K562 (cell line): ENCODE measurements at regions not wholly inside any gene's neighbourhood (a gene's known extent, or its start where the extent isn't known, plus 50 kb on each side); places are given as distances from the start of the nearest gene placed in this dataset.

Source experiments
- ATAC-seq: fragments of 200-7000 bp; cut with Tn5 transposase; 3 replicates; pipeline ENCODE4 v1.9.1; 2020; ENCODE audit warnings: moderate library complexity
- BruUV-seq: library from RNA; stranded (reverse); fragments of 400-500 nt; replicated peaks from 2 replicates; lab custom pipeline; 2021; lab: Mats Ljungman, UMichigan
- CTCF ChIA-PET: fragments of 300-600 bp; formaldehyde crosslinking; extraction: SDS; loops from one replicate; lab custom pipeline; 2021; ENCODE audit warnings: low intra/inter-chr PET ratio; lab: Yijun Ruan, JAX
- POLR2A ChIA-PET: fragments of 300-600, 350-650 bp; sonication (Branson Sonifier 250); formaldehyde crosslinking; extraction: SDS; loops from one replicate; lab custom pipeline; 2021; ENCODE audit warnings: antibody characterized with exemption, inconsistent platforms; lab: Yijun Ruan, JAX
- DNase-seq, 4 experiments: peaks; one replicate each; pipeline versions ENCODE4 v3.0.0 to v3.0.0-alpha.2; 2011 to 2018; ENCODE audit warnings: low spot score in 3 of 4, mixed read lengths in 3 of 4; ENCODE audit errors: extremely low read depth in 1 of 4
- FAIRE-seq: peaks from 2 replicates; lab custom pipeline; 2011; peaks lifted over from hg19 to GRCh38; lab: Jason Lieb, UNC
- H2AFZ ChIP-seq: 2 replicates; pipeline ENCODE4 v1.6.0; 2011; ENCODE audit warnings: low read depth, low read length, control low read depth, inconsistent platforms
- H3K27ac ChIP-seq: fragments of 200-600 bp; 3 replicates; pipeline ENCODE4 v1.8.0; 2011; ENCODE audit warnings: low read depth, mild to moderate bottlenecking, control low read depth, inconsistent platforms, low read length, moderate library complexity, mixed read lengths; ENCODE audit errors: extremely low read depth
- H3K27me3 ChIP-seq, 2 experiments: fragments of 300-600 bp in 1 of 2; 2 replicates in 1 of 2; 3 replicates in 1 of 2; pipeline versions ENCODE4 v1.6.0 to v1.8.0; 2011; ENCODE audit warnings: inconsistent platforms in 2 of 2, low read length in 2 of 2, mild to moderate bottlenecking in 1 of 2, mixed read lengths in 1 of 2, moderate library complexity in 1 of 2; ENCODE audit not compliant: control insufficient read depth in 2 of 2, insufficient read depth in 2 of 2
- H3K36me3 ChIP-seq: fragments of 300-600 bp; 3 replicates; pipeline ENCODE4 v1.8.0; 2011; ENCODE audit warnings: mild to moderate bottlenecking, low read length, inconsistent platforms; ENCODE audit not compliant: control insufficient read depth, insufficient read depth
- H3K4me1 ChIP-seq, 2 experiments: fragments of 200-600 bp in 1 of 2; replicated peaks in 1 of 2; 2 replicates in 1 of 2; 3 replicates in 1 of 2; pipeline versions ENCODE4 v1.5.1 to v1.8.0; 2011; ENCODE audit warnings: inconsistent platforms in 2 of 2, low read length in 2 of 2, mild to moderate bottlenecking in 1 of 2, mixed read lengths in 1 of 2, moderate library complexity in 1 of 2; ENCODE audit not compliant: control insufficient read depth in 2 of 2, insufficient read depth in 2 of 2
- H3K4me2 ChIP-seq: 2 replicates; pipeline ENCODE4 v1.6.1; 2011; ENCODE audit warnings: low read length, control low read depth, inconsistent platforms, mixed read lengths; ENCODE audit not compliant: insufficient read depth
- H3K4me3 ChIP-seq: fragments of 200-600 bp; sonication (generic), shearing (Covaris generic); 2 replicates; pipeline ENCODE4 v1.5.1; 2016; ENCODE audit warnings: control low read depth, inconsistent platforms
- H3K79me2 ChIP-seq: fragments of 200-600 bp; 3 replicates; pipeline ENCODE4 v1.8.0; 2011; ENCODE audit warnings: low read length, inconsistent platforms; ENCODE audit not compliant: control insufficient read depth, insufficient read depth
- H3K9ac ChIP-seq, 2 experiments: 2 replicates each; pipeline versions ENCODE4 v1.6.0 to v1.6.1; 2011; ENCODE audit warnings: low read depth in 2 of 2, low read length in 2 of 2, control low read depth in 1 of 2, inconsistent platforms in 1 of 2, mild to moderate bottlenecking in 1 of 2, mixed read lengths in 1 of 2; ENCODE audit not compliant: insufficient read depth in 1 of 2
- H3K9me1 ChIP-seq: one replicate; pipeline ENCODE4 v1.6.0; 2011; ENCODE audit warnings: inconsistent platforms, mild to moderate bottlenecking, low read length, moderate library complexity; ENCODE audit not compliant: control insufficient read depth, insufficient read depth
- H3K9me3 ChIP-seq: replicated peaks from 2 replicates; pipeline ENCODE4 v1.5.1; 2011; ENCODE audit warnings: low read depth, low read length, inconsistent platforms; ENCODE audit not compliant: control insufficient read depth, insufficient read depth
- H4K20me1 ChIP-seq: replicated peaks from 2 replicates; pipeline ENCODE4 v1.6.1; 2011; ENCODE audit warnings: low read length, inconsistent platforms, mixed read lengths; ENCODE audit not compliant: control insufficient read depth, insufficient read depth
- ARID2 ChIP-seq: fragments of 450-650 bp; IDR thresholded peaks from 2 replicates; pipeline ENCODE4 v1.6.1; 2017; ENCODE audit warnings: antibody characterized with exemption, mild to moderate bottlenecking
- ATF7 ChIP-seq: fragments of 450-650 bp; IDR thresholded peaks from 2 replicates; pipeline ENCODE4 v1.7.1; 2014; ENCODE audit warnings: mild to moderate bottlenecking, moderate library complexity
- FOXJ2 ChIP-seq: fragments of 200-800 bp; sonication (Bioruptor generic); IDR thresholded peaks from 2 replicates; pipeline ENCODE4 v1.6.1; 2016; ENCODE audit warnings: missing genetic modification characterization, missing compliant biosample characterization
- ILK ChIP-seq: fragments of 450-650 bp; IDR thresholded peaks from 2 replicates; pipeline ENCODE4 v1.6.1; 2016; ENCODE audit warnings: missing genetic modification characterization, low read depth, mild to moderate bottlenecking, missing compliant biosample characterization, moderate library complexity, borderline replicate concordance
- KLF16 ChIP-seq: IDR thresholded peaks from 2 replicates; pipeline ENCODE4 v1.6.1; 2016; ENCODE audit warnings: antibody characterized with exemption
- NR3C1 ChIP-seq: sonication (generic); formaldehyde crosslinking; IDR thresholded peaks from 2 replicates; pipeline ENCODE4 v1.8.1; 2022; ENCODE audit warnings: missing genetic modification reagents
- RAD21 ChIP-seq, 2 experiments: fragments of 250-450 bp in 1 of 2; fragments of 450-650 bp in 1 of 2; sonication (Bioruptor Pico) in 1 of 2; formaldehyde crosslinking in 1 of 2; IDR thresholded peaks in 1 of 2; conservative IDR thresholded peaks in 1 of 2; 2 replicates each; pipeline versions ENCODE4 v1.4.0 to v1.8.0; 2020 to 2022; ENCODE audit warnings: mild to moderate bottlenecking in 2 of 2, moderate library complexity in 1 of 2
- RBM39 ChIP-seq: fragments of 200-400 bp; formaldehyde crosslinking; optimal IDR thresholded peaks from 2 replicates; pipeline ENCODE3; 2018; ENCODE audit warnings: low read depth, low read length
- TAF15 ChIP-seq: fragments of 200-400 bp; formaldehyde crosslinking; IDR thresholded peaks from 2 replicates; pipeline ENCODE4 v1.6.1; 2017; ENCODE audit warnings: mild to moderate bottlenecking, low read depth, low read length, moderate library complexity
- ZNF384 ChIP-seq: IDR thresholded peaks from 2 replicates; pipeline ENCODE4 v1.6.1; 2012; ENCODE audit warnings: low read depth, low read length, improper control_type of control experiment
- ZNF57 ChIP-seq: fragments of 450-650 bp; formaldehyde crosslinking; IDR thresholded peaks from 2 replicates; pipeline ENCODE4 v1.4.0; 2020; ENCODE audit warnings: mild to moderate bottlenecking, moderate library complexity
- ZNF584 ChIP-seq: fragments of 200-800 bp; sonication (Bioruptor generic); IDR thresholded peaks from 2 replicates; pipeline ENCODE4 v1.6.1; 2016; ENCODE audit warnings: low read depth, mild to moderate bottlenecking, missing genetic modification characterization, missing compliant biosample characterization
- WGBS: fragments of 100-300 bp; shearing (Covaris generic); methylation state at CpG from one replicate; pipeline ENCODE4 v1.1.6; 2016; ENCODE audit warnings: low coverage, mixed read lengths; ENCODE audit not compliant: insufficient coverage; ENCODE audit errors: missing lambda C conversion rate; 5-methylcytosine and 5-hydroxymethylcytosine counted together
- in situ Hi-C: fragments of 300-500 bp; cut with MboI; formaldehyde crosslinking; loops from 4 replicates; pipeline ENCODE4 v1.15.0; 2018; ENCODE audit warnings: inconsistent platforms, mixed read lengths
- intact Hi-C: fragments of 100-400 bp; cut with micrococcal nuclease; formaldehyde crosslinking; loops from 2 replicates; pipeline ENCODE4 v1.14.2; 2022
- TF ChIP-seq, protein P1 (sequence below): fragments of 250-450 bp; sonication (Bioruptor Pico); IDR thresholded peaks from 2 replicates; pipeline ENCODE4 v1.8.0; 2021; ENCODE audit warnings: moderate library complexity, mild to moderate bottlenecking, inconsistent platforms
- TF ChIP-seq, protein P2 (sequence below): fragments of 200-800 bp; sonication (Bioruptor generic); IDR thresholded peaks from 2 replicates; pipeline ENCODE4 v1.6.1; 2017; ENCODE audit warnings: missing genetic modification characterization, missing compliant biosample characterization

DNA sequence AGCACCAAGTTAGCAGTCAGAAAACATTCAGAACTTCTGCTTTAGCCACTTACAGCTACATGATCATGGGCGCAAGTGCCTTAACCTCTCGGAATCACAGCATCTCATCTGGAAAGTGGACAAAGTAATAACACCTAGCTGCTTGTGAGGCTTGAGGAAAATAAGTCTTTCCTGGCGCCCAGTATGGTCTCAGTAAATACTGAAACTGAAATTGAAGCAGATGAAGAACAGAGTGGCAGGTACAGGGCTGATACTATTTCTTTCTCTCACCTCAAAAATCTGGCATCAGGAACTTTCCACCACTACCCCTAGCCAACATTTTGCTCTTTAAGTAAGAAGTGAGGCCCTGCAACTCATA, 129.7 kb upstream of the FUT8 start:
- H3K27ac ChIP-seq: no peak overlapping the region
- in situ Hi-C loops (no loop called here), intact Hi-C loops (loop anchor here (10.0 kb wide), 1 partner anchor 322 kb away; no protein-coding TSS in a partner anchor)
- no peak overlapping the region for H3K4me3 ChIP-seq
- H2AFZ ChIP-seq: no peak overlapping the region
- no peaks in the 10 kb centered on the region for H3K36me3 ChIP-seq
- peaks cover 4 to 15% of the 10 kb centered on the region in 2 experiments for H3K4me1 ChIP-seq
- ChIA-PET POLR2A (interaction anchor here (0.6 kb wide), 1 partner anchor 92 kb away, joined by 3 read pairs; no protein-coding TSS in a partner anchor), CTCF (no interaction called here)
- H3K27me3 ChIP-seq: peaks cover 0 to 5% of the 10 kb centered on the region in 2 experiments; a peak in 1 of 5 replicates
- no peak for DNase-seq
- H3K79me2 ChIP-seq: no peaks in the 10 kb centered on the region
- no peaks in the 10 kb centered on the region for H4K20me1 ChIP-seq
- no peaks in the 10 kb centered on the region for H3K9me3 ChIP-seq
- 38% methylated on average over 3 of the region's 3 CpGs for WGBS
- no peaks in the 10 kb centered on the region for H3K9me1 ChIP-seq
- no peak for ATAC-seq
- no peak for TF ChIP-seq KLF16
- TF ChIP-seq, protein P1, sequence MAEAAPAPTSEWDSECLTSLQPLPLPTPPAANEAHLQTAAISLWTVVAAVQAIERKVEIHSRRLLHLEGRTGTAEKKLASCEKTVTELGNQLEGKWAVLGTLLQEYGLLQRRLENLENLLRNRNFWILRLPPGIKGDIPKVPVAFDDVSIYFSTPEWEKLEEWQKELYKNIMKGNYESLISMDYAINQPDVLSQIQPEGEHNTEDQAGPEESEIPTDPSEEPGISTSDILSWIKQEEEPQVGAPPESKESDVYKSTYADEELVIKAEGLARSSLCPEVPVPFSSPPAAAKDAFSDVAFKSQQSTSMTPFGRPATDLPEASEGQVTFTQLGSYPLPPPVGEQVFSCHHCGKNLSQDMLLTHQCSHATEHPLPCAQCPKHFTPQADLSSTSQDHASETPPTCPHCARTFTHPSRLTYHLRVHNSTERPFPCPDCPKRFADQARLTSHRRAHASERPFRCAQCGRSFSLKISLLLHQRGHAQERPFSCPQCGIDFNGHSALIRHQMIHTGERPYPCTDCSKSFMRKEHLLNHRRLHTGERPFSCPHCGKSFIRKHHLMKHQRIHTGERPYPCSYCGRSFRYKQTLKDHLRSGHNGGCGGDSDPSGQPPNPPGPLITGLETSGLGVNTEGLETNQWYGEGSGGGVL (CRISPR knock-in tag): no peak
- FAIRE-seq: no peak
- BruUV-seq: no TSS peak
- H3K4me2 ChIP-seq: no peak overlapping the region
- no peak overlapping the region for H3K9ac ChIP-seq

DNA sequence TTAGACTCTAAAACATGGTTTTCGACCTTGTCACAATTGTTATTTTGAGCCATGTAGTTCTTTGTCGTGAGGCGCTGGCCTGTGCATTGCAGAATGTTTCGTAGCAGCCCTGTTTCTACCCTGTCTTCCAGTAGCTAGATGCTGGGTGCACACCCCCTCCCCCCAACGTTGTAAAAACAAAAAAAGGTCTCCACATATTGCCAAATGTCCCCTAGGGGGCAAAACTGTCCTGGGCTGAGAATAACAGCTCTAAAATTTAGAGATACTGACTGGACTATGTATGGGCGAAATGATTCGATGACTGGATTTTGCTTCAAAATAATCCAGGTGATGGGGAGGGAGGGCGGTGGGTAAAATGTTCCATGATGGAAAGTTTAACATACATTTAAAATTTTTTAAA, 126.1 kb upstream of the FUT8 start:
- ChIA-PET CTCF (no interaction called here), POLR2A (no interaction called here)
- H3K9me1 ChIP-seq: no peaks in the 10 kb centered on the region
- H3K9ac ChIP-seq: no peak overlapping the region
- no peak overlapping the region for H3K4me2 ChIP-seq
- BruUV-seq: no TSS peak
- ATAC-seq (peak; percentile 85), FAIRE-seq (no peak), DNase-seq (peak in 3 of 4 experiments; percentile 14 to 54 (median 33))
- H3K9me3 ChIP-seq: no peaks in the 10 kb centered on the region
- 25% methylated on average over 8 of the region's 8 CpGs for WGBS
- no peaks in the 10 kb centered on the region for H3K79me2 ChIP-seq
- no peak overlapping the region for H3K27ac ChIP-seq
- H3K4me1 ChIP-seq: peaks cover 5 to 8% of the 10 kb centered on the region in 2 experiments; a peak in 4 of 5 replicates
- H2AFZ ChIP-seq: no peak overlapping the region
- intact Hi-C loops (loop anchor here (10.0 kb wide), 1 partner anchor 318 kb away; no protein-coding TSS in a partner anchor), in situ Hi-C loops (no loop called here)
- no peak overlapping the region for H3K4me3 ChIP-seq
- H4K20me1 ChIP-seq: no peaks in the 10 kb centered on the region
- H3K27me3 ChIP-seq: peaks cover 0 to 5% of the 10 kb centered on the region in 2 experiments; a peak in 1 of 5 replicates
- H3K36me3 ChIP-seq: no peaks in the 10 kb centered on the region
- TF ChIP-seq ZNF57 (CRISPR knock-in tag) (no peak), ZNF584 (CRISPR knock-in tag) (no peak), RBM39 (no peak), ARID2 (no peak), TAF15 (no peak), RAD21 (CRISPR knock-in tag; conservative IDR thresholded peaks at IDR 0.05 in 1 of 2, IDR thresholded peaks at IDR 0.05 in 1 of 2) (peak; percentile 52 to 69), ZNF384 (0 out of 2 replicates have a peak, but pooled peaks have one; percentile 42), FOXJ2 (tag) (no peak), NR3C1 (CRISPR knock-in tag) (no peak), ILK (no peak), ATF7 (no peak)
- TF ChIP-seq, protein P2, sequence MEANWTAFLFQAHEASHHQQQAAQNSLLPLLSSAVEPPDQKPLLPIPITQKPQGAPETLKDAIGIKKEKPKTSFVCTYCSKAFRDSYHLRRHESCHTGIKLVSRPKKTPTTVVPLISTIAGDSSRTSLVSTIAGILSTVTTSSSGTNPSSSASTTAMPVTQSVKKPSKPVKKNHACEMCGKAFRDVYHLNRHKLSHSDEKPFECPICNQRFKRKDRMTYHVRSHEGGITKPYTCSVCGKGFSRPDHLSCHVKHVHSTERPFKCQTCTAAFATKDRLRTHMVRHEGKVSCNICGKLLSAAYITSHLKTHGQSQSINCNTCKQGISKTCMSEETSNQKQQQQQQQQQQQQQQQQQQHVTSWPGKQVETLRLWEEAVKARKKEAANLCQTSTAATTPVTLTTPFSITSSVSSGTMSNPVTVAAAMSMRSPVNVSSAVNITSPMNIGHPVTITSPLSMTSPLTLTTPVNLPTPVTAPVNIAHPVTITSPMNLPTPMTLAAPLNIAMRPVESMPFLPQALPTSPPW (CRISPR knock-in tag): peak; percentile 28; the same call in 1 of the 2 replicates
